Breast epithelium (tissue), 3 donors: ENCODE measurements at regions not wholly inside any gene's neighbourhood (a gene's known extent, or its start where the extent isn't known, plus 50 kb on each side); places are given as distances from the start of the nearest gene placed in this dataset.

ENCODE experiments used
- CTCF ChIP-seq, 3 donors: fragments of 450-650 bp; IDR thresholded peaks; one replicate each; pipeline ENCODE4 v1.5.1; 2016 to 2017; ENCODE audit warnings: antibody characterized with exemption in 3 of 3, mild to moderate bottlenecking in 3 of 3, moderate library complexity in 3 of 3
- POLR2A ChIP-seq: fragments of 450-650 bp; IDR thresholded peaks from one replicate; pipeline ENCODE4 v1.6.1; 2016; ENCODE audit warnings: antibody characterized with exemption, mild to moderate bottlenecking, moderate library complexity

- no peak for TF ChIP-seq POLR2A
- TF ChIP-seq CTCF (IDR thresholded peaks at IDR 0.05) = no peak
These were observed 172.7 kb upstream of the ADAMTS9 start for GRCh38 chr3:64860536-64860870.
